Middle frontal gyrus (tissue), 1 donor: ENCODE measurements at regions not wholly inside any gene's neighbourhood (a gene's known extent, or its start where the extent isn't known, plus 50 kb on each side); places are given as distances from the start of the nearest gene placed in this dataset.
"Not testable (repeated sequence)": the region's sequence is repeated elsewhere in the genome, so short reads cannot be mapped to it uniquely, and the experiment has no call there.

ENCODE experiments used
- DNase-seq: peaks from one replicate; pipeline ENCODE4 v3.0.0-alpha.2; 2015; ENCODE audit warnings: low spot score; ENCODE audit errors: extremely low spot score

DNA sequence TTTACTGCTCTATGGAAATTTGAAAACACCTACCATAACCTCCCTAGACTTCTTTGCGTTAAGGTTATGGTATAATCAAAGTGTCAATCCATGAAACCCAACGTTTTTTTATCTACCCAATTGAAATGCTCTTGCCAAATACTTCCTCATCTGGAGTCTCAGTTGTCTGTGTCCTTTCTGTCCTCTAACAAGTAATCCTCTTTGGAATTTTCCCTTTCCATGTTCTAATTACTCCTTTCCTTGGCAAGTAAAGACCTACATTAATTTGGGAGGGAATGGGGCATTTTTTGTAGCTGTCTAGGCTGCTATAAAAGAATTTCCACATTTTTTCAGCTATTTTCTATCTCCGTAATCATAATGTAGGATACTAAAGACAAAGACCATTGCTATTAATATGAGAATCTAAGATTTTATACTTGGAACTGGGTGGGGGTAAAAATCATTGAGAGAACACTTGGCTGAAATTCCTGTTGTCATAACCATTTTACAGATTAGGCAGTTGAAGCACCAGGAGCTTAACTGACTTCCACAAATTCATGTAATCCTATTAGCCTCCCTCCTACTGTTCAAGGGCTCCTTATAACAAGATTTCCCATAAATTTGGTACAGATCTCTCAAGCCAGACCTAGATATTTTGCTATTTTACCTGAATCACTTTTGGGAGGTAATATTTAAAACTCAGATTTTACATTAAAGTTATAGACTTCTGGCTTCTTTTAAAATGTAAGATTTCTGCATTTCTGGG, 1307.6 kb downstream of the XPNPEP1 start:
- DNase-seq, result no peak

DNA sequence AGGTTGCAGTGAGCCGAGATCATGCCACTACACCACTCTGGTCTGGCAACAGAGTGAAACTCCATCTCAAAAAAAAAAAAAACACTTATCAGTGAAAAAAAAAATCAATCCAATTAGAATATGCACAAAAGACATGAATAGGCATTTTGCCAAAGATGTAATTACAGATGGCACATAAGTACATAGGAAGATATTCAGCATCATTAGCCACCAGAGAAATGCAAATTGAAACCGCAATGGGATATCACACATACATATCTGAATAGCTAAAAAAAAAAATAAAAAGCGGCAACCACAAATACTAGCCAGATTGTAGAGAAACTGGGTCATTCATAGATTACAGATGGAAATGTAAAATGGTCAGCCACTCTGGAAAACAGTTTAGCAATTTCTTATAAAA, 1310.8 kb downstream of the XPNPEP1 start:
- DNase-seq, result no peak

DNA sequence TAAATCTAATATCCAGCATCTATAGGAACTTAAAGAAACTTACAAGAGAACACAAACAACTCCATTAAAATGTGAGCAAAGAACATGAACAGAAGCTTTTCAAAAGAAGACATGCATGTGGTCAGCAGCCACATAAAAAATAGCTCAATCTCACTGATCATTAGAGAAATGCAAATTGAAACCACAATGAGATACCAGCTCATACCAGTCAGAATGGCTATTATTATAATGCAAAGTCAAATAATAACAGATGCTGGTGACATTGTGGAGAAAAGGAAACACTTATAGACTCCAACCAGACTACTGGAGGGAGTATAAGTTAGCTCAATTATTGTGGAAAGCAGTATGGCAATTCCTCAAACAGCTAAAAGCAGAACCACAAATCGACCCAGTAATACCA, 1314.5 kb downstream of the XPNPEP1 start:
- DNase-seq, result no peak

DNA sequence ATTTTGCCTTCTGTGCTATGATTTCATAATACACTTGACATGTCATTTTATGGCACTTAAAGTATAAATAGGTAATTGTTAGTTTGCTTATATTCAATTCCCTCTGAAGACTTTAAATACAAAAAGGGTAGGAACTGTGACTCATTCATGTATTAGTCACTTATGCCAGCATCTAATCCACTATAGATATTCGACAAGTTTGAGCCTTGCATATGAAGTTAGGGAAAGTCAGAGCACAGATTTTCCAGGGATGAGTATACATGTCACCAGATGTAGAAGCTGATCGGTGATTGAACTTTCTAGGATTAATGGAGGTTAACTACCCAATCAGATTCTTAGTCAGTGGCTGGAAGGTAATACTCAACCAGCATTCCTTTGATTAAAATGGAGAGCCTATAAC, 1321.5 kb downstream of the XPNPEP1 start:
- DNase-seq, result no peak

DNA sequence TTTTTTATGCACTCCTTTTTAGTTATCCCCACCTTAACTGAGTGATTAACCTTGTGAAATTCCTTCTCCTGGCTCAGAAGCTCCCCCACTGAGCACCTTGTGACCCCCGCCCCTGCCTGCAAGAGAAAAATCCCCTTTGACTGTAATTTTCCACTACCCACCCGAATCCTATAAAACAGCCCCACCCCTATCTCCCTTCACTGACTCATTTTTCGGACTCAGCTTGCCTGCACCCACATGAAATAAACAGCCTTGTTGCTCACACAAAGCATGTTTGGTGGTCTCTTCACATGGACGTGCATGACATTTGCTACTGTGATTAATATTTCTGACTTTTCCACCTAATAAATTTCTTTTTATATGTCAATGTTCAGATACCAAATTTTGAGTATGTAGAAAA, 1322.8 kb downstream of the XPNPEP1 start:
- DNase-seq, result not testable (repeated sequence)

DNA sequence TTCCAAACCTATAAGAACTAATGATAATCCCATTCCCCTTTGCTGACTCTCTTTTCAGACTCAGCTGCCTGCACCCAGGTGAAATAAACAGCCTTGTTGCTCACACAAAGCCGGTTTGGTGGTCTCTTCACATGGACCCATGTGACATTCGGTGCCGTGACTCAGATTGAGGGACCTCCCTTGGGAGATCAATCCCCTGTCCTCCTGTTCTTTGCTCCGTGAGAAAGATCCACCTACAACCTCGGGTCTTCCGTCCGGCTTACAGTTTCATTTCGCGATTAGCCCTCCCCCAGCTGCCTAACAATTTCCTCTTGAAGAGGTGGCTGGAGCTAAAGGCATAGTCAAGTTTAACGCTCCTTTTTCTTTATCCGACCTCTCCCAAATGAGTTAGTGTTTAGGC, 1324.0 kb downstream of the XPNPEP1 start:
- not testable (repeated sequence) for DNase-seq

DNA sequence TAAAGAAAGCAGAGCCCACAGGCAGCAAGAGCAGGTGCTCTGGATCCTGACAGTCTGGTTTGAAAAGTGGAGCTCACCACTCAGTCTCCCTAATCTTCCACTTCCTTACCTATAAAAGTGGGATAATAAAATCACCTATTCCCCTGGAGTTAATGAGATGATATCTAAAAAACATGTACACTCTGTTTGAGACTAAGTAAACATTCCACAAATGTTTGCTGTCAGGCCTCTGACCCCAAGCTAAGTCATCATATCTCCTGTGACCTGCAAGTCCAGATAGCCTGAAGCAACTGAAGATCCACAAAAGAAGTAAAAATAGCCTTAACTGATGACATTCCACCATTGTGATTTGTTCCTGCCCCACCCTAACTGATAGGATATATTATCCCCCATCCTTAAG, 1324.5 kb downstream of the XPNPEP1 start:
- DNase-seq, result no peak

DNA sequence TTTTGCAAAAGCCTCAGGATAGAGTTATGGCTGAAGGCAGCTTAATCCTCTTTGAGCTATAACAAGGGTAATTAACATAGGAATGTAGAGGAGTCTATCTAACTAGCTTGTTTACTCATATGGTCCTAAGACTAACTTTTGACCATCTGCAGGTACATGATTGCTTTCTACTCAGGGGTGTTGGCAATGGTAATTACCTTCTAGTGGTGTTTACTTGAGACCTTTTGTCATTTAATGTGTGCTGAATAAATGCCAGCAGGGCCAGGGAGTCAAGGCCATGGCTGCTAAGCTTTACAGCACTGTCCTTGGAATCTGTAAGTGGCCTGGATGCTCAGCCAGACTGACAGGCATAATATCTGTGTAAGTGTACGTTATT, 1325.0 kb downstream of the XPNPEP1 start:
- DNase-seq, result no peak

DNA sequence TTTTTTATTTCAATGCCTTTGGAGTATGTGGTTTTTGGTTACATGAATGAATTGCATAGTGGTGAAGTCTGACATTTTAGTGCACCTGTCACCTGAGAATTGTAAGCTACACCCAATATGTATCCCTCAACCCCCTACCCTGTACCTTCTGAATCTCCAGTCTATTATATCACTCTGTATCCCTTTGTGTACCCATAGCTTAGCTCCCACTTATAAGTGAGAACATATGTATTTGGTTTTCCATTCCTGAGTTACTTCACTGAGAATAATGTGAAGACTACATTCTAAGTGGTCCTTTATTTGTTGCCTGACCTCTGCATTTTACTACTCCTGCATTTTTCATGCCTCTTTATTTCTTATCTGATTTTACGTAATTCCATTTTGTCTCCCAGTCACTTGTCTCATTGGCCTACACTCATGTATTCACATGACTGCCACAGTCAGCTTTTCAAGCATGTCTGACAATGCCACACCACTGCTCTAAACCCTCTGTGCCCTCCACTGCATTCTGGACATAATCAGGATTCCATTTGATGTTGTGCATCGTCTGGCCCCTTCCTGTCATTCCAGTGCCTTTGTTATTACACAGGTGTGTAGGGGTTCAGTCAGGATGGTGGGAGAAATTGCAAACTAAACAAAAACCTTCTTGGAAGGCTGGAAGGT, 1325.5 kb downstream of the XPNPEP1 start:
- no peak for DNase-seq

DNA sequence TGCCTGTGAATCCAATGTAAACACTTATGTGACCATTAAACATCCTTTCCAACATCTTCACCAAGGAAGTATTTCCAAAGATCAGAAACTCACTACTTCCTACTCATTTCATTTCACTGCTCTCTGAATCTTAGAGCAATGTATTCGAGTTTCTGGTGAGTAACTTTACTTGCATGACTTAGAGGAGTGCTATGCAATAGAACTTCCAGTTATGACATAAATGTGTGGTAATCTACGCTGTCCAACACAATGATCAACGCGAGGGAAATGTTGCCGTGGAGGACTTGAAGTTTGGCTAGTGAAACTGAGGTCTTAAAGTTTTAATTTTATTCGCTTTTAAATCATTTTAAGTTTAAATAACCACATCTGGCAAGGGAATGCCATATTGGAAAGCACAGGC, 1326.3 kb downstream of the XPNPEP1 start:
- DNase-seq, result no peak

DNA sequence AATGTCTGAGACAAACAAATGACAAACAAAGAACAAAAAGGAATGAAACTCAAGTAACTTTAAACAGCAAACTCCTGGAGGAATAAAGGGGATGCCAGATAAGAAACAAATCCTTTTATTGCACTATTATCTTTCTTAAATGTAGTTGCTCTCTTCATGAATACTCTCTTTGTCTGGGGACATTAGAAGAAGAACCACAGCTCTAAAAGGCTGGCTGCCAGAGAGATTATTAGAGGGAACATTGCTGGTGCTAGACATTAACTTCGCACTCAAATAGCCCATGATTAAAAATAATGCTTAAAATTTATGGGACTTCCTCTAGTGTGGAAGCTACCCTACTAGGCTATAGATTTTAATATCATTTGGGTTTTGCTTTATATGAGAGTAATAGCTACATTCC, 1330.4 kb downstream of the XPNPEP1 start:
- no peak for DNase-seq

DNA sequence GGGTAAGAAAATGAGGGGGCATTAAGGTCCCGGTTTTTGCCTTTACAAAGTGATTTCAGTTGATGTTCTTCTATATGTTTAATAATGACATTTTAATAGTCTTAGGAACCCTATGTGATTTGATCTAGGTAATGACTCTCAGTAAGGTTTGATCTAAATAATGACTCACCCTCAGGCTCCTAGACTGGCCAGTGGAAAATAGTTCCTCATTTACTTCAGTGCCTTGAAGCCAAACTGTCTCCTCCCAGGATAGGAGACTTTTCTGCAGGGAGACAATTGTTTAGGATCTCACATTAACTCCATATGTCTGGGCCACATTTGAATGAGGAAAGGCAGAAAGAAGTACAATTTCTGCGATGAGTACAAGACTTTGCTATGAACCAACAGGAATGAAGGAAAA, 1331.9 kb downstream of the XPNPEP1 start:
- DNase-seq, result no peak

DNA sequence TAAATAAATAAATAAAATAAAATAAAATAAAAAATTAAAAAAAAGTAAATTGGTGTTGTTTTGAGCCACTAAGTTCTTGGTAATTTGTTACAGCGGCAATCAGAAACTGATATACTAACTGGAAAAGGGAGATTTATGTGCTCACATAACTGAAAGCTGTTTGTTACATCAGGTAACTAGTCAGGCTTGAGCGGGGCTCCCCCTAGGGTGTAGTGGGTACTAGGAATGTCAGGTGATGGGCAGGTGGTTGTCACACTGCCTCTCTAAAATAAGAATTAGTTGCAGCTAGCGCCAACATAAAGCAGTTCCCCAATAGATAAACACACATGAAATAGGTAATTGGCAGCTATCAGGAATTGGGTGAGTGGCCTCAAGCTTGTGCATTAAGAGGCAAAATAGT, 1336.9 kb downstream of the XPNPEP1 start:
- no peak for DNase-seq

DNA sequence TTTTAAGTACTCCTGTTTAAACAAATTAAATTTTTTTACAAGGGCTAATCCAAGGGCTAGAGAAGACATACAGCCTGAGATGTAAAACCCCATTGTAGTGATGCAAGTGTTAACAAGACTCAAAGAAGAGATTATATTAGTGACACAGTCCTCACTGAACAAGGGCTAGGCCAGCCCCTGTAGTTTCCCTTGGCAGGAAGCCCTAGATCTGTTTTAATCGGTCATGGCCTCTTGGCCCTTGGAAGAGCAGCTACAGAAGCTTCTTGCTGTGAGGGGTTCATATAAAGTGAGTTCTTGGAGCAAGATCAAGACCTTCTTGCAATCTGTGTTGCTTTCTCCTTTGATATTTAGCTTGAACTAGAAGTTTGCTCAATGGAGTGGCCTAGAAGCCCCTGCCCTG, 1339.4 kb downstream of the XPNPEP1 start:
- no peak for DNase-seq

DNA sequence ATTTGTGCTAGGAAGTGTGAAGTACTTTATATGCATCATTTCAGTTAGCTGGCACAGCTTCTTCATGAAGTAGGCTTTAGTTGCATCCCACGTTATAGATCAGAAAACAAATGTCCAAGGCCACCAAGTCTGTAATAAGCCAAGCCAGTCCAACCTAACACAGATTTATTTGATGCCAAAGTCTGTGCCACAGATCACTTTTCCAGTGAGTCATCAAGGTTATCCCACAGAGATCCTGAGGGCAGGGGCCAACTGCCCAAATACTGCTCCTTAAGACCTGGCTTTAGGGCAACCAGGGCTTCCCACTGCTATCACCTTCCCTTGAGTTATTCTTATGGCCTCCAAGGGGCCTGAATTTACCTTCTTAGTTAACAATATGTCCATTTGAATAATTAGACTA, 1340.4 kb downstream of the XPNPEP1 start:
- DNase-seq, result no peak

DNA sequence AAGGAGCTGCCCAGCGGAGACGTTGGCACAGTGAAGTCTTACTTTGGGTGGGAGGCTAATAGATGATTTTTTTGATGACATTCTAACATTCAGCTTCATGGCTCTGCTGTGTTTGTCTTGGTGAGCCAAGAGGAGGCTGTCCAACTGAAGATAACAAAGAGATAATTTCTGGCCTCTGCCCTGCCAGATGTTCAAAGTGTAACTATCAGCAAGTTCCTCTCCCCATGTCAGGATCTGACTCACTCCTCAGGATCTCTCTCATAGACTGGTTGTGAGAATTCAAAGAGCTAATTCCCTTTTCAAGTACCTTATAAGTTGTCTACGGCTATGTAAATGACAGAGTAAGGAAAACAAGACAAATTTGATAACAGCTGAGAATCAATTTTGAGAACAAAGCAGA, 1340.9 kb downstream of the XPNPEP1 start:
- no peak for DNase-seq

DNA sequence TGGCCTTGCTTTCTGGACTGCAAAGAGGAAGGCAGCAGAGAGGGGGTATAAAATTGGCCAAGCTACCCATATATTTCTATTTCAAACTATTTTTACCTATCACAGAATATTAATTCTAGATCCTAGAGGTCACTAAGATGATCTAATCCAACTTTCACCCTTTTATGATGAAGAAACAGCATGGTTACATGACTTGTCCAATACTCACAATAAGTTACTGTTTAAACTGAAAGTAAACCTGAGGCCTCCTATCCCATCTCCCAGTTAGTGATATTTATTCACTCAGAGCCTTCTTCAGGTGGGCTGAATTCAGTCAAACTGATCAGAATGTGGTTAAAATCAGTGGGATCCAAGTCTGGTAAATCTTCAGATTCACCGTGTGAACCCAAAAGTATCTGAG, 1345.1 kb downstream of the XPNPEP1 start:
- DNase-seq, result no peak

DNA sequence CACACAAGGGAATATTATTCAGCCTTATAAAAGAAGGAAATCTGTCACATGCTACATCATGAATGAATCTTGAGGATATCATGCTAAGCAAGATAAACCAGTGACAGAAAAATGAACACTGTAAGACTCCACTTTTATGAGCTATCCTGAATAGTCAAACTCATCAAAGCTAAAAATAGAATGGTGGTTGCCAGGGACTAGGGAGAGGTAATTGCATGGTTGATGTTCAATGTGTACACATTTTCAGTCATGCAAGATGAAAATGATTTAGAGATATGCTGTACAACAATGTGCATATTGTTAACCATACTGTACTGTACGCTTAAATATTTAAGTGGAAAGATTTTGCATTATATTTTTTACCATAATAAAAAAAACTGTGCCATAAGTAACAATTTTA, 1349.1 kb downstream of the XPNPEP1 start:
- DNase-seq, result no peak

DNA sequence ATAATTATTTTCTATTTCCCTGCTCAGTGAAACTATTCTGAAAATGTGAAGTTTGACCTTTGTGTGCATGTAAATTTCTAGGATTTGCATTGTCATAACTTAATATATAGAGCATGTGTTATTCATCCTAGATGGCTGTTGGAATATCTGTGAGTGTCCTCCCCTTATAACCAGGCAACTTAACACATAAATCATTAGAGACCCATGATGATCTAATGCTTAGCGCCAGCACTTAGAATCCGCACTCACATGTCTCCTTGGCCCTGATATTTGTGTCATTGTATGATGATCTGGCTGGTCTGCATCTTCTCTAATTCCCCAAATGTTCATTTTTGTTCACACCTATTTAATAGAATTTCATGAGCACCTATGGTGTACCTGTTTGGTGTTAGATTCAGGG, 1354.5 kb downstream of the XPNPEP1 start:
- no peak for DNase-seq

DNA sequence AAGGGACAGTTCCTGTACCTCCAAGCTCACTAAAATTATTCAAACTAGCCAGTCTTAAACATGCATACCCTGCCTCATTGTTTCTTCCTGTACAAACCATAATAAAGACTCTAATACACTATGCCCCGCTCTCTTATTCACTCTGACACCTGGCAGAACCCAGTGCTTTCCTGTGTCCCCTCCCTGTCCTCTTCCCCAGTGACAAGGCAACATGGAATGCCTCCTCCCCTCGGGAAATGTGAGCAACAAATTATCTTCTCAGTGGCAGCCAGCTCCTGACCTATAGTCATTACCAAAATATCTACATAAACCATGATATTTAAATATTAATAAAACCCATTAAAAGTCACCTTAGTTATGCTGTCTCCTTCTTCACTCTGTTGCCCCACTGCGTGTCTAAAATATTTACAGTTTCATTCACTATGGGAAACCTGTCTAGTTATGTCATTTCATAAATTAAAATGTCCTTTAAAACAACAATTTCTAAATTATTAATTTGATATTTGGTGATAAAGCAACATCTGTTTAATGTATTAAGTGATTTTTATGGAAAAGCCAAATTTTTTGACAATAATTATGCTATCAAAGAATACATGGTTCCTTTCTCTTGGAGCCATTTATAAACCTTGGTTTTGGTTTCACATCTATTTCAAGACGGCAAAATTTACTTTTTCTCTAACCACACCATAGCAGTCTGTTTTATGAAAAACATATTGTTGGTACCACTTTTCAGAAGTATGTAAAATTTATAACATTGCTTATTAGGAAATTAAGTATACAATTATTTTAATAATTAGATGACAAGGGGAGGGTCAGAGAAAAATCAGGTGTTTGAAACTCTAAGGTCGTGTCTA, 1355.2 kb downstream of the XPNPEP1 start:
- no peak for DNase-seq

DNA sequence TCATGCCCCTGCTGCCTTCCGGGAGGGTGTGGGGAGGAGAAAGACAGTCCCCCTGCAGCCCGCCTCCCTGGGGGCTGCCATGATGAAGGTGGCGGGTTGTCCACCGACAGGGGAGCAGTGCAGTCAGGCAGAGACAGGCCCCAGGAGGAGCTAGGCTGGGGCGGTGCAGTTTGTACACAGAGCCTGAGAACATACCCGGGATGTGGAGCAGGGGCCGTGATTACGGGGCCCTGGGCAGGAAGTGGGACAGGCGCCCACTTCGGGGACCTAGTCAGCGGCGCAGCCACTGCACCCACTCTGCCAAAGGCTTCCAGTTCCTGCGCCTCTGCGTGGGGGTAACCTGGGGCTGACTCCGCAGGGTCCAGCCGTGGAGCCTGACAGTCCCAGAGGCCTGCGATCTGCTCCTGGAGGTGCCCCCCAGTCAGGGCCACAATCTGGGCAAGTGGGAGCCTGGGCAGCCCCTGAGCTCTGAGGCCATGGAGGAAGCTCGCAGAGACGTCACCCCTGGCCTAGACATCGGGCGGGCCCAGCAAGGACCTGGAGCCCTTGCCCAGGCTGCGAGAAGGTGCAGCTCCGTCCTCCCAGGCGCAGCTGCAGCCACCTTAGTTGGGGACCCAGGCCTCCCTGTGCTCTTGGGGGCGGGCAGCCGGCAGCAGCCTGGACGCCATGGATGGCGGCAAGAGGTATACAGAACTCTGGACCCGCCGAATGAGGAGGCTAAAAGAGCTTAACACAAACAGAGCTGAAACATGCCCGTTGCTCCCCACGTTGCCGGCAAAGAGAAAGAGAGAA, 1356.8 kb downstream of the XPNPEP1 start:
- DNase-seq, result no peak

DNA sequence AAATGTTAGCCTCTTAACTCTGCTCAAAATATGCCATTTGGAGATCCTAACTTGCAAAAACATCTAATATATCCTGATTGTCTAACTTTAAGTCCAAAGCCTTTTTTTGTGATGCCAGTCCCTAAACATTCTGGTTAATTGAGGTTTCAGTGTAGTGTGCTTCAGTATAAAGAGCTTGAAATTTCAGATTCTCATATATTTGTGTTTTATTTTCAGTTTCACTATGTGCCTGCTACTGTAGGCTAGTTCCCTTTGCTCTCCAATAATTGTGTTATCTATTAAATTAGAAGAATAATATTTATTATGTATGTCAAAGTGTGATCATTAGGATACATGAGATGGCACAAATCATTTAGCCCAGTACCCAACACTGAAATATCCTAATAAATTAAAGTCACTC, 1361.2 kb downstream of the XPNPEP1 start:
- no peak for DNase-seq
